A549 (cell line): ENCODE measurements at regions not wholly inside any gene's neighbourhood (a gene's known extent, or its start where the extent isn't known, plus 50 kb on each side); places are given as distances from the start of the nearest gene placed in this dataset.

Experiments used
- CHD2 ChIP-seq: fragments of 150-350 bp; IDR thresholded peaks from 2 replicates; pipeline ENCODE4 v1.6.1; 2014; ENCODE audit warnings: low read length; ENCODE audit not compliant: partially characterized antibody
- CTCF ChIP-seq: fragments of >200 bp; sonication (Bioruptor Twin); formaldehyde crosslinking; IDR thresholded peaks from 3 replicates; pipeline ENCODE4 v1.5.1; 2016
- E2F6 ChIP-seq: IDR thresholded peaks from 2 replicates; pipeline ENCODE4 v1.6.1; 2012; ENCODE audit warnings: low read depth, borderline replicate concordance
- EP300 ChIP-seq, 2 experiments: fragments of >200 bp; sonication (Bioruptor Twin); formaldehyde crosslinking; IDR thresholded peaks; 2 replicates in 1 of 2; 3 replicates in 1 of 2; pipeline ENCODE4 v1.6.1; 2016 to 2017
- HMGXB4 ChIP-seq: fragments of 250-450 bp; sonication (Bioruptor Pico); IDR thresholded peaks from 2 replicates; pipeline ENCODE4 v1.5.0; 2021; ENCODE audit warnings: mild to moderate bottlenecking, moderate library complexity, borderline replicate concordance
- JUN ChIP-seq, 2 experiments: fragments of >200 bp; sonication (Bioruptor Twin); formaldehyde crosslinking; IDR thresholded peaks; 2 replicates in 1 of 2; 3 replicates in 1 of 2; pipeline ENCODE4 v1.6.1; 2016 to 2017
- MAX ChIP-seq: IDR thresholded peaks from 2 replicates; pipeline ENCODE4 v1.6.1; 2012
- MAZ ChIP-seq: fragments of 150-350 bp; IDR thresholded peaks from 2 replicates; pipeline ENCODE4 v1.6.1; 2014; ENCODE audit warnings: antibody characterized with exemption, low read depth, low read length, borderline replicate concordance
- POLR2A ChIP-seq: IDR thresholded peaks from 2 replicates; pipeline ENCODE4 v1.6.1; 2012; ENCODE audit warnings: mild to moderate bottlenecking, low read length
- RAD21 ChIP-seq, 2 experiments: fragments of >200 bp in 1 of 2; sonication (Bioruptor Twin) in 1 of 2; formaldehyde crosslinking in 1 of 2; IDR thresholded peaks in 1 of 2; conservative IDR thresholded peaks in 1 of 2; 2 replicates in 1 of 2; 3 replicates in 1 of 2; pipeline ENCODE4 v1.6.1; 2012 to 2018; ENCODE audit warnings: inconsistent platforms in 1 of 2
- RNF2 ChIP-seq: fragments of 200-600 bp; sonication (generic); IDR thresholded peaks from 2 replicates; pipeline ENCODE4 v1.6.1; 2016; ENCODE audit warnings: low read depth, mild to moderate bottlenecking, antibody characterized with exemption, moderate library complexity, borderline replicate concordance
- ZFP36 ChIP-seq: fragments of 450-650 bp; IDR thresholded peaks from 2 replicates; pipeline ENCODE4 v1.6.1; 2014; ENCODE audit warnings: borderline replicate concordance; ENCODE audit not compliant: partially characterized antibody

GRCh38 chr9:93852728-93853127, 102.4 kb downstream of the BARX1 start:
- TF ChIP-seq HMGXB4 (CRISPR knock-in tag) (no peak), POLR2A (no peak), RAD21 (conservative IDR thresholded peaks at IDR 0.05 in 1 of 2, IDR thresholded peaks at IDR 0.05 in 1 of 2) (no peak), MAZ (no peak), CTCF (no peak), MAX (no peak), CHD2 (no peak), EP300 (IDR thresholded peaks at IDR 0.05) (no peak), E2F6 (no peak), ZFP36 (no peak), JUN (IDR thresholded peaks at IDR 0.05) (no peak), RNF2 (no peak)
